ENCODE measurements at regions not wholly inside any gene's neighbourhood (a gene's known extent, or its start where the extent isn't known, plus 50 kb on each side); places are given as distances from the start of the nearest gene placed in this dataset.

- Histone ChIP-seq H3K9me3 (replicated peaks in 1 of 3) (no peaks in the 10 kb centered on the region), H3K27ac (no peak overlapping the region), H3K36me3 (replicated peaks in 1 of 2) (no peaks in the 10 kb centered on the region), H3K27me3 (peaks cover 32% of the 10 kb centered on the region), H3K4me1 (replicated peaks in 1 of 2) (no peaks in the 10 kb centered on the region), H3K4me3 (no peak overlapping the region)
- DNase-seq: no peak
- no peak for TF ChIP-seq CTCF (IDR thresholded peaks at IDR 0.05)
- TF ChIP-seq POLR2A (IDR thresholded peaks at IDR 0.05): no peak
- 64 to 84% (median 68%) methylated on average over 9 to 20 of the region's 20 CpGs for WGBS, 4 donors
- intact Hi-C loops (cut with DNase I): loop anchor here in 1 of 2 donors (5.0 kb wide), 1 partner anchor 152 kb away; no protein-coding TSS in a partner anchor
Measured at GRCh38 chr4:1518997-1519700, 112.9 kb upstream of the NKX1-1 start.

GRCh38 chr4:1517592-1518411, 111.6 kb upstream of the NKX1-1 start:
- DNase-seq: no peak
- Histone ChIP-seq H3K4me3 (no peak overlapping the region), H3K36me3 (replicated peaks in 1 of 2) (no peaks in the 10 kb centered on the region), H3K9me3 (replicated peaks in 1 of 3) (no peaks in the 10 kb centered on the region), H3K27me3 (peaks cover 37% of the 10 kb centered on the region), H3K4me1 (replicated peaks in 1 of 2) (no peaks in the 10 kb centered on the region), H3K27ac (no peak overlapping the region)
- 52 to 83% (median 75%) methylated on average over 7 to 22 of the region's 22 CpGs for WGBS, 4 donors
- intact Hi-C loops (cut with DNase I): loop anchor here in 1 of 2 donors (5.0 kb wide), 1 partner anchor 151 kb away; no protein-coding TSS in a partner anchor
- TF ChIP-seq POLR2A (IDR thresholded peaks at IDR 0.05) (no peak), CTCF (IDR thresholded peaks at IDR 0.05) (no peak)

- WGBS, 4 donors: 63 to 73% (median 66%) methylated on average over 7 to 15 of the region's 15 CpGs
- intact Hi-C loops (cut with DNase I): loop anchor here in 1 of 2 donors (5.0 kb wide), 1 partner anchor 150 kb away; no protein-coding TSS in a partner anchor
- H3K4me1 ChIP-seq (replicated peaks in 1 of 2): no peaks in the 10 kb centered on the region
- peaks cover 44% of the 10 kb centered on the region for H3K27me3 ChIP-seq
- no peak for DNase-seq
- H3K4me3 ChIP-seq: no peak overlapping the region
- no peaks in the 10 kb centered on the region for H3K36me3 ChIP-seq (replicated peaks in 1 of 2)
- TF ChIP-seq CTCF (IDR thresholded peaks at IDR 0.05): no peak
- TF ChIP-seq POLR2A (IDR thresholded peaks at IDR 0.05): no peak
- no peak overlapping the region for H3K27ac ChIP-seq
- H3K9me3 ChIP-seq (replicated peaks in 1 of 3): no peaks in the 10 kb centered on the region
Measured at GRCh38 chr4:1516881-1517480, 110.7 kb upstream of the NKX1-1 start.

GRCh38 chr4:1516261-1516660, 110.0 kb upstream of the NKX1-1 start:
- H3K4me1 ChIP-seq (replicated peaks in 1 of 2): no peaks in the 10 kb centered on the region
- no peak for TF ChIP-seq CTCF (IDR thresholded peaks at IDR 0.05)
- no peak for TF ChIP-seq POLR2A (IDR thresholded peaks at IDR 0.05)
- H3K27ac ChIP-seq: no peak overlapping the region
- 56 to 73% (median 67%) methylated on average over 8 to 10 of the region's 10 CpGs for WGBS, 4 donors
- no peak for DNase-seq
- peaks cover 39% of the 10 kb centered on the region for H3K27me3 ChIP-seq
- intact Hi-C loops (cut with DNase I): loop anchor here in 1 of 2 donors (5.0 kb wide), 1 partner anchor 149 kb away; no protein-coding TSS in a partner anchor
- no peaks in the 10 kb centered on the region for H3K36me3 ChIP-seq (replicated peaks in 1 of 2)
- H3K4me3 ChIP-seq: no peak overlapping the region
- H3K9me3 ChIP-seq (replicated peaks in 1 of 3): no peaks in the 10 kb centered on the region
